ENCODE measurements at regions not wholly inside any gene's neighbourhood (a gene's known extent, or its start where the extent isn't known, plus 50 kb on each side); places are given as distances from the start of the nearest gene placed in this dataset.
"Not testable (repeated sequence)": the region's sequence is repeated elsewhere in the genome, so short reads cannot be mapped to it uniquely, and the experiment has no call there.

- DNase-seq: not testable (repeated sequence)
Measured at GRCh38 chr20:29883514-29884219, 1373.8 kb upstream of the DEFB115 start.

- DNase-seq: not testable (repeated sequence)
Measured at GRCh38 chr20:29884322-29884721, 1373.1 kb upstream of the DEFB115 start.

GRCh38 chr20:29885282-29886185, 1371.9 kb upstream of the DEFB115 start:
- DNase-seq: not testable (repeated sequence)

- DNase-seq: not testable (repeated sequence)
Measured at GRCh38 chr20:29891555-29891954, 1365.9 kb upstream of the DEFB115 start.
